Suprapubic skin (tissue), 4 donors: ENCODE measurements at regions not wholly inside any gene's neighbourhood (a gene's known extent, or its start where the extent isn't known, plus 50 kb on each side); places are given as distances from the start of the nearest gene placed in this dataset.

ENCODE experiments used
- CTCF ChIP-seq, 2 donors: fragments of 200-600 bp in 1 of 2; fragments of 450-650 bp in 1 of 2; sonication (generic) in 1 of 2; IDR thresholded peaks; one replicate each; pipeline ENCODE4 v1.5.1; 2016 to 2019; ENCODE audit warnings: antibody characterized with exemption in 2 of 2, mild to moderate bottlenecking in 1 of 2, moderate library complexity in 1 of 2
- EP300 ChIP-seq: sonication (generic); formaldehyde crosslinking; IDR thresholded peaks from one replicate; pipeline ENCODE4 v1.6.1; 2017; ENCODE audit warnings: antibody characterized with exemption
- POLR2A ChIP-seq, 2 donors: fragments of 450-650 bp; IDR thresholded peaks; one replicate each; pipeline ENCODE4 v1.6.1; 2017; ENCODE audit warnings: antibody characterized with exemption in 2 of 2, mild to moderate bottlenecking in 2 of 2, moderate library complexity in 2 of 2
- POLR2AphosphoS5 ChIP-seq, 3 donors: sonication (generic); formaldehyde crosslinking; IDR thresholded peaks; one replicate each; pipeline ENCODE4 v1.6.1; 2017; ENCODE audit warnings: antibody characterized with exemption in 3 of 3

- no peak for TF ChIP-seq CTCF (IDR thresholded peaks at IDR 0.05)
- TF ChIP-seq POLR2A (IDR thresholded peaks at IDR 0.05): no peak
- no peak for TF ChIP-seq POLR2AphosphoS5 (IDR thresholded peaks at IDR 0.05)
- TF ChIP-seq EP300: no peak
Observed at GRCh38 chrX:13179100-13179499, 134.7 kb upstream of the FAM9C start.
